HPDE6-E6E7 (cell line): ENCODE measurements at regions not wholly inside any gene's neighbourhood (a gene's known extent, or its start where the extent isn't known, plus 50 kb on each side); places are given as distances from the start of the nearest gene placed in this dataset.
"Not testable (repeated sequence)": the region's sequence is repeated elsewhere in the genome, so short reads cannot be mapped to it uniquely, and the experiment has no call there.

Experiments
- DNase-seq: peaks from one replicate; pipeline ENCODE4 v3.0.0; 2011; ENCODE audit warnings: missing footprints; ENCODE audit errors: extremely low spot score

- not testable (repeated sequence) for DNase-seq
These were observed 126.4 kb downstream of the RBM46 start for GRCh38 chr4:154907345-154908045.

DNA sequence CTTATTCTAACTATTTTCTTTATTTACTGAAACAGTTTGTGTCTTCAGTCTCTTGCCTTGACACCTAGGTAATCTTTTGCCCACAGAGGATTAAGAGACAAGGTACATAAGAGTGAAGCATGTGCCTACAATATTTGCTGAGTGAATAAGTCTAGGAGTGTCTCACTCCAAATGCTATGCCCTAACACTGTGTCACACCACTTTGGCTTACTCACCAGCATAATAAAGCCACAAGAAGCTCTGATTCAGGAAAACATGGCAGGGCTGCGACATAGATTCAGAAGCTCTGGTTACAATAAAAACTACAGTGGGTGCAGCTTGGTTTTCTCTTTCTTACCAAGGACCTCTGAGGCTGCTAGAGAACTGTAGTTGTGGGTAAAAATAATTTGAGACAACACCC lies 127.1 kb downstream of the RBM46 start:
- peak; percentile 32 for DNase-seq

DNA sequence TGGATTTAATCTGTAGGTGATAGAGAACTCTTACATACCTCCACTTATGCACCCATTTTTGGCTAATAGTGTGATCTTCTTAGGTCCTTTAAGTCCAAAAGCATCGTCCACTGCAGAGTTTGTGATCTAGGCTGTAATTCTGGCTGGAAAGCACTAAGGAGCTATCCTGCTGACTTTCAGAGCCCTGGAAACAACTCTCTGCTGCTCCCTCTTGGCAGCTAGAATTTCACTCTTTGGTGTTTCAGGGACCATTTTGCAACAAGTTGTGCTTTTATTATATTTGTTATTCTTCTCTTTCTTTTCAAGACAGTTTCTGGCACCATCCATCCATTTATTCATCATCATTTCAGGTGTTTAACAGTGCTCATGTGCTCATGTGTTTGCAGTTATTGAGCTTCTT lies 130.0 kb downstream of the RBM46 start:
- DNase-seq, result peak; percentile 29

- no peak for DNase-seq
These were observed 130.6 kb downstream of the RBM46 start for GRCh38 chr4:154911608-154912098.

GRCh38 chr4:154916068-154916467 lies 135.0 kb downstream of the RBM46 start:
- no peak for DNase-seq

DNA sequence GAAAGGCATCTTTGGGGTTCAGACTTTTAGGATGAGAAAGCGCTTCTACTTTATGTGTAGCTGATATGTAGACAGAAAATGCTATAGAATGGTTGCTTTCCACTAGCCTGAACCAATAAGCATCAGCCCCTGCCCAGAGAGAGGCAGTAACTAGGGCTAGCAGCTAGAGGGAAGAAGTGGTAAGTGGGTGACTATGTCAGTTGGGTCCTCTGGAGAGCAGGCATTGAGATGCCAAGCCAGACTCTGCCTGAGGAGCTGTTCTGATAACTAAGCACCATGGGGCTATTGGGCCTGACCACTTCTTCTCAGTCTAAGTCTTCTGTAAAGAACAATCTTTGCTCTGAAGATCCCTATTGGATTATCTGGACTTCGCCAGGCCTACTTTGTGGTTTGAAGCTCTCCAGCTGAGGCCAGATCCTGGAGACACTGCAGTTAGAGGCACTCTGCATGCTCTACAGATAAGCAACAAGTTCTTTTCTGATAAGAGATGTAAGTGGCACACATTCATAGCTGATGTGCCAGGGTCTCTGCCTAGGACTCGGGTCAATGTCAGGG lies 146.1 kb downstream of the RBM46 start:
- DNase-seq, result no peak

- DNase-seq, result peak; percentile 34
These were observed 147.7 kb downstream of the RBM46 start for GRCh38 chr4:154928640-154929257.

DNA sequence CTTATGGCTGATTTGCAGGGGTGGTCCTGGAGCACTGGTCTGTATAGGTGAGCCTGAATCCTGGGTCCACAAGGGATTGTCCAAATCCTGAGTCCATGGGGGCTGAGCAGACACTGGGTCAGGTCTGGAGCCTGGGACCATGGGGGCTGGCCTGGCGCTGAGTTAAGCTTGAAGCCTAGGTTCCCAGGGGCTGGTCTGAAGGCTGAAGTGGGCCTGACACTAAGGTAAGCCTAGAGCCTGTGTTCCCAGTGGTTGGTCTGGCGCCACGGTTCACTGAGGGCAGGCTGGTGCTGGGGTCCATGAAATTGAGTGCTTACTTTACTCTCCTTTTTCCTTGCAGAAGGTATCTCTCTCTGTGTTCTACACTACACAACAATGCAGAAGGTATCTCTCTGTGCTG lies 155.8 kb downstream of the RBM46 start:
- DNase-seq, result no peak

DNA sequence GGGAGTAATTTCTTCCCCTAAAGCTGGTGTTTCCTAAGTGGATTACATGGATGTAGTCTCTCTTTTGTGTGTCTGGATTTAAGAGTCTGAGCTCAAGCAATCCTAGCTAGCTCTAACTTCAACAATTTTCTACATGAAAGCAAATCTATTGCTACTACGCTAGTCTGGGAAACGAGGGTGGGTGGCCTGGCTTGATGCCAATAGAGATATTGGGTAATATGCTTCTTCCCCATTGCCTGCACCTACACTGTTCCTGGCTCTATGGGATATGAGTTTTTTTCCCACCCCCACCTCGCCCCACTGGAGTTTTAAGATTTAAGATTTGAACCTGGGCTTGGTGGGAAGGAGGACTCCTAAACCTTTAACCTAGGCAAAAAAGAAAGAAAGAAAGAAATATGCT lies 158.8 kb downstream of the RBM46 start:
- DNase-seq, result no peak

- no peak for DNase-seq
These were observed 161.1 kb downstream of the RBM46 start for GRCh38 chr4:154942176-154942575.

DNA sequence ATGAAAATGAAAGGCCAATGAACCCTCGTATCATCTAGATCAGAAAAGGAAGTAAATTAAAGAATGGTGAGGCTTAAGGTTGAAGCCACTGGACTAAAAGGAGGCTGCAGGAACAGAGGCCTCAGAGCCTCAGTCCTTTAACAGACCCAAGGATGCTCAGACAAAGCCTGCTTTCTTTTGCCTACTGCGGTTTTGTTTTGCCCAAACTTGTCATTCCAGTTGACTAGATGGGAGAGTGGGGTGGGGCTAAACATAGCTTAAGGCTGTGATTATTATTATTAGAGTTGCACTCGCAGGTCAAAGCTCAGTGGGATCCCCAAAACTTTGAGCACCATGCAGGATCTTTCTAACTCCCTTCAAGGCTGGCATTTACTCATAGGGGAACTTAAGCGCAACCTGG lies 163.9 kb downstream of the RBM46 start:
- no peak for DNase-seq

DNA sequence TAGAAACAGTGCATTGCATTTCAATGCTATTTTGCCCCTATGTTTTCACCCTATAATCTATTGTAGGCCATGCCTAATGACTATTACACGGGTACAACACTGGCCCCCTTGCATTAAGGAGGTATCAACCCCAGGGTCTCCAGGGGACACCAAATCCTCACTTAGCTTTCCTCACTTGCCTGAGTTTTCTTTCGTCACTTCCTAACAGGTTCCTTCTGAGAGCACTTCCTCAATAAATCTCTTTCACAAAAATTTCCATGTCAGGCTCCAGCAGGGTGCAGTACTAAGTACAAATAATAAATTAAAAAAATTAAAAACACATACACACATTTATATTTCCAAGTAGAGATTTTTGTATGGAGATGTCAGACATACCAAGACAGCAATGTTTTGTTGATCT lies 165.0 kb downstream of the RBM46 start:
- no peak for DNase-seq

DNA sequence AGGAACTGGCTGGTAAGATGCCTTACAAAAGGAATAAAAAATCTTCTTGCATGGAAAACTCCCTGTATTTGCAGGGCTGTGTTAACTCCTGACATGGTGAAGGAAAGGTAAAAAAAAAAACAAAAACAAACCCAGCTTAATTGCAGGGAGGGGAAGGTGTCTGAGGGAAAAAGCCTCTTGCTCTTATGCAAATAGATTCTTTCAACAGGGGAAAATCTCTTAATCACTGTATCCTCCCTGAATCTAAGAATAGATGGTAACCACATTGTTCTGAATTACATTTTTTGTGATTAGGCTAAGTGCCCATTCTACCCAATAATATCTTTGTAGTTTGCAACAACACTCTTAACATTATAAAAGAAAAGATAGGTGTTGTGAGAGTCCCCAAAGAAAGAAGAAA lies 172.6 kb downstream of the RBM46 start:
- DNase-seq, result no peak

DNA sequence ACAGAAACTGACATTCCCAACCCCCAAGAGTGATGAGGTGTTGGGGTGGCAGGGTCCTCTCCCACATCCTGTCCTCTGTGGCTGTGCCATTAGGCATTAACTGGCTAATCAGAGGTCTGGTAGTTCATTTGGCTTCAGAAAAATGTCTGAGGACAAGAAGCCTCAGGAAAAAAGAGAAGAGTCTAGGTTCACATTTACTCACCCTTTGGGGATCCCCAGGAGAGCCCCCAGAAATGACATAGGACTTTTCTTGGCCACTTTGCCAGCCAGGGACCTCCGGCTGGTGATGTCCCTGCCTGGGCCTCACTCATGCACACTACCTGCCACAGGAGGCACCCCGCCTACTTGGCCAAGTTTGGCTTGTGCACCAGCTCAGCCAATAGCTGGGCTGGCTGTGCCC lies 173.0 kb downstream of the RBM46 start:
- no peak for DNase-seq

GRCh38 chr4:154958121-154958520 lies 177.0 kb downstream of the RBM46 start:
- no peak for DNase-seq

DNA sequence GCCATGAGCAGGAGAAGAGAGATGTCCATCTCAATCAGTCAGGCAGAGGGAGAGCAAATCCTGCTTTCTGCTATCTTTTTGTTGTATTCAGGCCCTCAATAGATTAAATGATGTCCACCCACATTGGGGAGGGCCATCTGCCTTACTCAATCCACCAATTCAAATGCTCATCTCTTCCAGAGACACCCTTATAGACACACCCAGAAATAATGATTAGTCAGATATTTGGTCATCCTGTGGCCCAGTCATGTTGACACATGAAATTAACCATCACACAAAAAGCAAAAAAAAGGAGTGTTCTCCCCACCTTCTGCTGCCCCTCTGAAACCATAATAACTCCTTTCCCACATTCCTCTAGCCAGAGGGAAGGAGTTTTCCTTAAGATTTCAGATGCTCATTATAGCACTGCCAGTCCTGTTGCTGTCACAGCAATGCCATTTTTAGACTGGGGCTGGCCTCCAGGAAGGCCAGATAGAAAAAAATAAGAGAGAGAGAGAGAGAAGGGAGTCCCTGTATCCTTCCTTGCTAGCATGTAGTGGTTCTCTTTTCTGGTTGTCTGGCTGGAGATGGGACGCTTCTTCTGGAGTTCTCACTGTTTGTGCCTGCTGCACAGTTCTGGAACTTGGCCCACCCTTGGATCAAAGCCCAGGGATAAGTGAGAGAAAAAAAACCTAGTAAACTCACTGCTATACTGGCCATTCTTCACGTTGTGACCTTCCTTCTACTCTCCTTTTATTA lies 177.7 kb downstream of the RBM46 start:
- DNase-seq, result no peak

DNA sequence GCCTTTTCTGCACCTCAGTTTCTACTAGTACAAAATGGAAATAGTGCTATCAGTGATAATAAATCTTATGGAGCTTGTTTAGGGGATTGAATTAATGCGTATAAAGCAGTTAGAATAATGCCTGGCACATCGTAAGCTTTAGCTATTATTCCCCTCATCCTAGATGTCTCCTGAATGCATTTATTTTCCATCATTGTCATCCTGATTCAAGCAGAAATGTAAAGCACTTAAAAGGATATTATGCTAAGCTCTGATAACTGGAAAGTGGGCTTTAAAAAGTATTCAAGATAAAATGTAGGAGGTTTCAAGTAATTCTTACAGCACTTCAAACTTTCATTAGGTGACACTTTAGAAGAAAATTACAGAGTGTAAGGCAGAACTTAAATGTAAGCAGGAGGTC lies 178.7 kb downstream of the RBM46 start:
- DNase-seq, result no peak

GRCh38 chr4:154960476-154960875 lies 179.4 kb downstream of the RBM46 start:
- no peak for DNase-seq

- DNase-seq, result no peak
These were observed 180.2 kb downstream of the RBM46 start for GRCh38 chr4:154961263-154961662.

- no peak for DNase-seq
These were observed 192.4 kb downstream of the RBM46 start for GRCh38 chr4:154973244-154974035.

DNA sequence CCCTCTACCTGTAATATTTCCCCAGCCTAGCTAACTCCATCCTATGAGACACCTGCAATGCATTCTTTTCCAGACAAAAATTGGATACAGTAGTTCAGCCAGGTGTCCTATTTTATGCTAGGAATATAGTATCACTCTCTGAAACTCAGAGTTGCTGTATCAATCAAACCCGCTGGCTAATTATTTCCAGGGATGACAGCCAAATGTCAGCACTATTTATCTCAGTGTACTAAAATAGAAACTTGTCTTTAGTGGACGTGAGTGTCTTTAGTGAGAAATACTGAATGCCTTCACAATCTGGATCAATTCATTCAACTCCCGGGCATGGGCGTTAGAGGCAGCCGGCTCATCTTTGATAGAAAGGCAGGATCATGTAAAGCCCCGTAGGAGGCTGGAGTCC lies 196.2 kb downstream of the RBM46 start:
- no peak for DNase-seq
